ENCODE measurements at regions not wholly inside any gene's neighbourhood (a gene's known extent, or its start where the extent isn't known, plus 50 kb on each side); places are given as distances from the start of the nearest gene placed in this dataset.
"Not testable (repeated sequence)": the region's sequence is repeated elsewhere in the genome, so short reads cannot be mapped to it uniquely, and the experiment has no call there.

DNA sequence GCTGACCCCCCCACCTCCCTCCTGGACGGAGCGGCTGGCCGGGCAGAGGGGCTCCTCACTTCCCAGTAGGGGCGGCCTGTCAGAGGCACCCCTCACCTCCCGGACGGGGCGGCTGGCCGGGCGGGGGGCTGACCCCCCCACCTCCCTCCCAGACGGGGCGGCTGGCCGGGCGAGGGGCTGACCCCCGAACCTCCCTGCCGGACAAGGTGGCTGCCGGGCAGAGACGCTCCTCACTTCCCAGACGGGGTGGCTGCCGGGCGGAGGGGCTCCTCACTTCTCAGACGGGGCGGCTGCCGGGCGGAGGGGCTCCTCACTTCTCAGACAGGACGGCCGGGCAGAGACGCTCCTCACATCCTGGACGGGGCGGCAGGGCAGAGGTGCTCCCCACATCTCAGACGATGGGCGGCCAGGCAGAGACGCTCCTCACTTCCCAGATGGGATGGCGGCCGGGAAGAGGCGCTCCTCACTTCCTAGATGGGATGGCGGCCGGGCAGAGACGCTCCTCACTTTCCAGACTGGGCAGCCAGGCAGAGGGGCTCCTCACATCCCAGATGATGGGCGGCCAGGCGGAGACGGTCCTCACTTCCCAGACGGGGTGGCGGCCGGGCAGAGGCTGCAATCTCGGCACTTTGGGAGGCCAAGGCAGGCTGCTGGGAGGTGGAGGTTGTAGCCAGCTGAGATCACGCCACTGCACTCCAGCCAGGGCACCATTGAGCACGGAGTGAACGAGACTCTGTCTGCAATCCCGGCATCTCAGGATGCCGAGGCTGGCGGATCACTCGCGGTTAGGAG, 66.2 kb upstream of the PAPPA2 start:
- DNase-seq (ENCODE audit: low spot score): not testable (repeated sequence)

GRCh38 chr1:176391621-176392020, 71.4 kb upstream of the PAPPA2 start:
- DNase-seq (ENCODE audit: low spot score): no peak

DNA sequence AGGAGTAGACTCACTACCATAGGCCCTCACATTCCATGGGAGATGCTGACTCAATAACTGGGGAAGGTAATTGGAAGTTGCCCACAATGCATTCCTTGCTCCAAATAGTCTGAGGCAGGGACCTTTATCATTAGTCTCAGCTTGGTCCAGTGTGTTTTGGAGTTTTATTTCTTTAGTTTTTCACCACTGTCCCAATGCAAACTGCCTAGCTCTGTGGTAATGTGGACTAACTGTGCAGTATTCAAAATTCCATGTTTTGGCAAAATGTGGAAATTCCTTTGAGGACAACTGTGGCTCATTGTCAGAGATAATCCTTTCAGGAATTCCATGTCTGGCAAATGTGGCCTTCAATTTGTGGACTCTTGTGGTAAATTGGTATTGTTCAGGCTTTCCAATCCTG, 78.1 kb upstream of the PAPPA2 start:
- no peak for DNase-seq (ENCODE audit: low spot score)

GRCh38 chr1:176382163-176382562, 80.8 kb upstream of the PAPPA2 start:
- DNase-seq (ENCODE audit: low spot score): no peak

DNA sequence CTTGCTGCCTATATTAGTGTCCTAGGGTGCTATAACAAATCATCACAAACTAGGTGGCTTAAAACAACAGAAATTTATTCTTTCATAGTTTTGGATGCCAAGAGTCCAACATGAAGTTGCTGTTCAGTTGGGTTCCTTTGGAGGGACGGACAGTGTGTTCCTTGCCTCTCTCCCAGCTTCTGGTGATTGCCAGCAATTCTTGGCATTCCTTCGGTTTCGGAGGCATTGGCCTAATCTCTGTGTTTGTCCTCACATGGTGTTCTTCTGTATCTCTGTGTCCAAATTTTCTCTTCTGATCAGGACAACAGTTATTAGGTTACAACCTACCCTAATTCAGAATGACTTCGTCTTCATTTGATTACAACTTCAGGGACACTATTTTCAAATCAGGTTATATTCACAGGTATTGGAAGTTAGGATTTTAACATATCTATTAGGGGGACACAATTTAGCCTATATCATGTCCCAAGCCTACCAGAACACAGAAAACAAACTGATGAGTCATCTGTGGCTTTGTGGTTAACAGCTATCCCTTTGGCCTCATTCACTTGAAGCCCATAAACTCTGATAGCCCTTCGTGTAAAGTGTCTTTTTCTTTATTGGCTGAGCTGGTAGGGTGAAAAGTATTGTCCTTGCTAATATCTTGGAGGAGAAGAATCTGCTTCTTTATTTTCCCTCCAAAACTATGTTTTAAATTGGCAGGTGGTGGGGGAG, 83.2 kb upstream of the PAPPA2 start:
- no peak for DNase-seq (ENCODE audit: low spot score)

GRCh38 chr1:176374967-176375569, 87.9 kb upstream of the PAPPA2 start:
- peak; percentile 22 for DNase-seq (ENCODE audit: low spot score)

- no peak for DNase-seq (ENCODE audit: low spot score)
These were observed 98.6 kb upstream of the PAPPA2 start for GRCh38 chr1:176364236-176364905.

- DNase-seq (ENCODE audit: low spot score): not testable (repeated sequence)
These were observed 113.8 kb upstream of the PAPPA2 start for GRCh38 chr1:176349135-176349715.

GRCh38 chr1:176341656-176342055, 121.3 kb upstream of the PAPPA2 start:
- no peak for DNase-seq (ENCODE audit: low spot score)

DNA sequence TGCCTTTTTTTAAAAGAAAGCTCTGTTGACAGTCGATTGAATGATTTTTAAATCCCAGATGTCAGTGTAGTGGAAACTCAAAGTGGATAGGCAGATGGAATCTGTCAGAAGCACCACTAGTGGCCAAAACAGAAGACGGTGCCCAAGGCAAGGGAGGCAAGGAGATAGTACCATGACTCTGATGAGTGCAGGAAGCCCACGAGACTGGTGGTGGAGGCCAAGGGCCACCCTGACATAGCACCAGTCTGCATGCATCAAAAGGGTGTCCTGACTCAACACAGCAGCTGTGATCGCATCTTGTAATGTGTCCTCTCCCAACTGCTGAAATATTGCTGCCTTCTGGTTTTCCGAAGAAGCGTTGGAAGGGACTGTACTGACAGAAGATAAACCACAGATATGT, 124.1 kb upstream of the PAPPA2 start:
- DNase-seq (ENCODE audit: low spot score): no peak

DNA sequence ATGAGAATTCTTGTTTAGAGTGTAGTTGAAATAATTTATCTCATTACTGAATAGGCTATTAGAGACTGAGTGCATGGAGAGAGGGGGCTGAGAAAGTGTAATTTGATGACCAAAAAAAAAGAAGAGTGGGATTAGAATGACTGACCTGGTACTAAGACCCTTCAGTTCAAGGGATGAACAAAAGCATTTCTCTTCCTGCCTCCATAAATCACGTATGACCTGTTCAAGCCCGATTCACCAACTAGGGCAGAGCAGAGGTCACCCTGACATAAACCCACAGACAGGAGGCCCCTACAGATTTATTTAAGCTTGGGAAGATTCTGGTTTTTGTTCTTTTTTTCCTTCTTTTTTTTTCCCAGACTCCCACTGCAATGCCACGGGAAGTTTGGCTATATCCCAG, 123.7 kb upstream of the COP1 start:
- no peak for DNase-seq (ENCODE audit: low spot score)

DNA sequence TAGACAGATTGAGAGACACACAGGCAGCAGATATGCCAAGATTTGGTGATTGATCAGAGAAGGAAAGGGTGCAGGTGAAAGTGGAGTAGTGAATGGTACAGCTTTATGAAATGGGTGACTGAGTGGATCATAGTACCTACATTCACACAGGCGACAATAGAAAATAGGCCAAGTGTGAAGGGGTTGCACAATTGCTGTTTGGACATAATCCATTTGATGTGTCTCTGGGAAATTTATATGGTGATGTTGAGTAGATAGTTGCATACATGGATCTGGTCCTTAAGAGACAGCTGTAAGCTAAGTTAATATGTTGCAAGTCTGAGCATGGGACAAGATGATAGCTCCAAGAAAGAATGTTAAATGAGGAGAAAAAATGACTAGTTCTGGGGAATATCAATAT, 118.6 kb upstream of the COP1 start:
- DNase-seq (ENCODE audit: low spot score): no peak

GRCh38 chr1:176323472-176323871, 116.4 kb upstream of the COP1 start:
- DNase-seq (ENCODE audit: low spot score): no peak

- DNase-seq (ENCODE audit: low spot score): no peak
These were observed 108.6 kb upstream of the COP1 start for GRCh38 chr1:176315519-176316220.

- not testable (repeated sequence) for DNase-seq (ENCODE audit: low spot score)
These were observed 89.5 kb upstream of the COP1 start for GRCh38 chr1:176296602-176297001.

DNA sequence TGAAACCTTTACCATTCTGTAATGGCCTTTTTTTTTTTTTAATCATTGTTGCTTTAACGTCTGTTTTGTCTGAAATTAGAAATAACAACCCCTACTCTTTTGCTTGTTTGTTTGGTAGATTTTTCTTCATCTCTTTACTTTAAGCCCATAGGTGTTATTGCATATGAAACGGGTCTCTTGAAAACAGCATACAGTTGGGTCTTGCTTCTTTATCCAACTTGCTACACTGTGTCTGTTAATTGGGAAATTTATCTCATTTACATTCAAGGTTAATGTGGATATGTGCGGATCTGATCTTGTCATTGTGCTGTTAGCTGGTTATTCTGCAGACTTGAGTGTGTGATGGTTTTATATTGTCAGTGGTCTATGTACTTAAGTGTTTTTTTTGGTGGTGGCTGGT, 78.9 kb upstream of the COP1 start:
- DNase-seq (ENCODE audit: low spot score): no peak

DNA sequence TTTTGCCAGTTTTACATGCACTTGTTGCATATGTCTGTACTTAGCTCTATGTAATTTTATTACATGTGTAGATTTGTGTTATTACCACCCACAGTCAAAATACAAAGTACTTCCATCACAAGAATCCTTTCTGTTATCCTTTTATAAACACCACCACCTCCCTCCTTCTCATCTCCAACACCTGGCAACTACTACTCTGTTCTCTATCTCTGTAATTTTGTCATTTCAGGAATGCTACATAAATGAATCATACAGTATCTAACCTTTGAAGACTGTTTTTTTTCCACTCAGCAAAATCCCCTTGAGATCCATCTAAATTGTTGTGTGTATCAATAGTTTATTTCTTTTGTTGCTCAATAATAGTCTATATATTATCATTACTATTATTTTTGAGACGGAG, 64.5 kb upstream of the COP1 start:
- DNase-seq (ENCODE audit: low spot score): no peak

Measured in HuH-7.5 (cell line).